H1 (cell line): ENCODE measurements at regions not wholly inside any gene's neighbourhood (a gene's known extent, or its start where the extent isn't known, plus 50 kb on each side); places are given as distances from the start of the nearest gene placed in this dataset.

ENCODE experiments used
- CTCF ChIA-PET: fragments of 300-600 bp; sonication (Branson Sonifier 250); formaldehyde crosslinking; loops from one replicate; lab custom pipeline; 2021; ENCODE audit not compliant: partially characterized antibody; lab: Charles Lee
- POLR2A ChIA-PET: fragments of 300-600 bp; sonication (Branson Sonifier 250); formaldehyde crosslinking; loops from one replicate; lab custom pipeline; 2021; ENCODE audit warnings: inconsistent platforms; ENCODE audit not compliant: partially characterized antibody; lab: Charles Lee
- DNase-seq, 2 experiments: peaks; one replicate each; pipeline versions ENCODE4 v3.0.0 to v3.0.0-alpha.2; 2010 to 2022; ENCODE audit warnings: low spot score in 2 of 2, low read depth in 1 of 2, mixed read lengths in 1 of 2
- FAIRE-seq: peaks from 2 replicates; lab custom pipeline; 2011; peaks lifted over from hg19 to GRCh38; lab: Jason Lieb, UNC
- H2AFZ ChIP-seq: 2 replicates; pipeline ENCODE4 v1.8.1; 2012; ENCODE audit warnings: low read length, inconsistent platforms
- H2AK5ac ChIP-seq: 2 replicates; pipeline ENCODE4 v1.6.1; 2013; ENCODE audit warnings: low read depth, low read length
- H2BK120ac ChIP-seq: replicated peaks from 2 replicates; pipeline ENCODE3; 2013; ENCODE audit warnings: low read depth, low read length, inconsistent platforms
- H2BK12ac ChIP-seq: 2 replicates; pipeline ENCODE4 v1.6.1; 2013; ENCODE audit warnings: low read depth, low read length
- H2BK15ac ChIP-seq: 2 replicates; pipeline ENCODE4 v1.6.1; 2013; ENCODE audit warnings: low read length
- H2BK20ac ChIP-seq: 2 replicates; pipeline ENCODE4 v1.6.1; 2013; ENCODE audit warnings: low read length
- H2BK5ac ChIP-seq: 2 replicates; pipeline ENCODE4 v1.6.1; 2013; ENCODE audit warnings: low read depth, low read length
- H3K14ac ChIP-seq: 2 replicates; pipeline ENCODE4 v1.6.1; 2013; ENCODE audit warnings: inconsistent platforms; ENCODE audit not compliant: insufficient read length
- H3K18ac ChIP-seq: 2 replicates; pipeline ENCODE4 v1.6.1; 2013; ENCODE audit warnings: low read length; ENCODE audit errors: extremely low read depth
- H3K23ac ChIP-seq: 2 replicates; pipeline ENCODE4 v1.6.1; 2013; ENCODE audit warnings: inconsistent platforms; ENCODE audit not compliant: insufficient read length
- H3K23me2 ChIP-seq: 2 replicates; pipeline ENCODE4 v1.6.1; 2013; ENCODE audit warnings: low read depth, low read length
- H3K27ac ChIP-seq: 2 replicates; pipeline ENCODE4 v1.6.1; 2011; ENCODE audit warnings: low read depth, low read length, inconsistent platforms
- H3K27me3 ChIP-seq, 4 experiments: replicated peaks in 1 of 4; 1 replicate in 1 of 4; 2 replicates in 3 of 4; pipeline versions ENCODE4 v1.6.1 to v1.8.1; 2011 to 2013; ENCODE audit warnings: low read length in 3 of 4, mild to moderate bottlenecking in 3 of 4, inconsistent platforms in 2 of 4, mixed read lengths in 2 of 4, moderate library complexity in 1 of 4; ENCODE audit not compliant: control insufficient read depth in 3 of 4, insufficient read depth in 3 of 4; ENCODE audit errors: extremely low read depth in 1 of 4
- H3K36me3 ChIP-seq, 4 experiments: 2 replicates each; pipeline versions ENCODE4 v1.6.1 to v1.8.1; 2011 to 2013; ENCODE audit warnings: mild to moderate bottlenecking in 4 of 4, low read length in 3 of 4, moderate library complexity in 2 of 4, control low read depth in 1 of 4, inconsistent platforms in 1 of 4; ENCODE audit not compliant: insufficient read depth in 4 of 4, control insufficient read depth in 2 of 4
- H3K4ac ChIP-seq: replicated peaks from 2 replicates; pipeline ENCODE3; 2013; ENCODE audit warnings: low read length, low read depth, mixed read lengths, inconsistent platforms; ENCODE audit not compliant: insufficient read length
- H3K4me1 ChIP-seq, 4 experiments: replicated peaks in 1 of 4; 1 replicate in 1 of 4; 2 replicates in 3 of 4; pipeline versions ENCODE4 v1.6.1 to v1.8.1; 2011 to 2013; ENCODE audit warnings: low read length in 3 of 4, inconsistent platforms in 2 of 4, mixed read lengths in 1 of 4; ENCODE audit not compliant: insufficient read depth in 4 of 4, control insufficient read depth in 3 of 4
- H3K4me2 ChIP-seq, 2 experiments: 2 replicates each; pipeline versions ENCODE4 v1.6.1 to v1.8.1; 2011 to 2013; ENCODE audit warnings: low read depth in 2 of 2, low read length in 2 of 2, control low read depth in 1 of 2, inconsistent platforms in 1 of 2, mild to moderate bottlenecking in 1 of 2; ENCODE audit not compliant: insufficient read depth in 1 of 2
- H3K4me3 ChIP-seq, 4 experiments: fragments of 200-600, 300-600 bp in 1 of 4; sonication (generic), shearing (Covaris generic), sonication (Bioruptor Twin) in 1 of 4; 2 replicates each; pipeline versions ENCODE4 v1.5.1 to v1.8.1; 2011 to 2016; ENCODE audit warnings: low read length in 4 of 4, low read depth in 3 of 4, control low read depth in 2 of 4, inconsistent platforms in 2 of 4, mild to moderate bottlenecking in 2 of 4, mixed read lengths in 1 of 4, moderate library complexity in 1 of 4; ENCODE audit not compliant: insufficient read depth in 2 of 4; ENCODE audit errors: extremely low read depth in 1 of 4
- H3K56ac ChIP-seq: replicated peaks from 2 replicates; pipeline ENCODE3; 2013; ENCODE audit warnings: low read depth, mild to moderate bottlenecking, mixed read lengths, low read length, inconsistent platforms; ENCODE audit not compliant: insufficient read length
- H3K79me1 ChIP-seq: 2 replicates; pipeline ENCODE4 v1.6.1; 2013; ENCODE audit warnings: low read depth, low read length, control low read depth
- H3K79me2 ChIP-seq, 2 experiments: 2 replicates each; pipeline versions ENCODE4 v1.6.1 to v1.8.1; 2012 to 2013; ENCODE audit warnings: low read length in 2 of 2, mild to moderate bottlenecking in 2 of 2, inconsistent platforms in 1 of 2; ENCODE audit not compliant: insufficient read depth in 2 of 2, control insufficient read depth in 1 of 2
- H3K9ac ChIP-seq, 4 experiments: replicated peaks in 1 of 4; 1 replicate in 1 of 4; 2 replicates in 3 of 4; pipeline versions ENCODE4 v1.6.1 to v1.8.1; 2011 to 2013; ENCODE audit warnings: low read depth in 3 of 4, low read length in 3 of 4, control low read depth in 2 of 4, mild to moderate bottlenecking in 2 of 4, moderate library complexity in 2 of 4, inconsistent platforms in 1 of 4; ENCODE audit errors: extremely low read depth in 1 of 4
- H3K9me3 ChIP-seq, 2 experiments: 2 replicates each; pipeline versions ENCODE4 v1.6.1 to v1.8.1; 2012 to 2013; ENCODE audit warnings: mild to moderate bottlenecking in 2 of 2, moderate library complexity in 2 of 2, control low read depth in 1 of 2, inconsistent platforms in 1 of 2, low read depth in 1 of 2, low read length in 1 of 2, mixed read lengths in 1 of 2; ENCODE audit not compliant: insufficient read depth in 2 of 2
- H4K20me1 ChIP-seq, 2 experiments: replicated peaks in 1 of 2; 2 replicates each; pipeline versions ENCODE3 to v1.8.1; 2011 to 2013; ENCODE audit warnings: inconsistent platforms in 2 of 2, low read length in 2 of 2, mild to moderate bottlenecking in 1 of 2; ENCODE audit not compliant: insufficient read depth in 2 of 2, control insufficient read depth in 1 of 2
- H4K5ac ChIP-seq: 2 replicates; pipeline ENCODE4 v1.6.1; 2013; ENCODE audit warnings: low read length, low read depth, mixed read lengths, inconsistent platforms; ENCODE audit not compliant: insufficient read length
- H4K8ac ChIP-seq: 2 replicates; pipeline ENCODE4 v1.8.0; 2013; ENCODE audit warnings: mild to moderate bottlenecking, moderate library complexity, low read length, inconsistent platforms; ENCODE audit not compliant: insufficient read depth; ENCODE audit errors: extremely low read depth
- H4K91ac ChIP-seq: replicated peaks from 2 replicates; pipeline ENCODE3; 2013; ENCODE audit warnings: low read length, mixed read lengths, inconsistent platforms; ENCODE audit not compliant: insufficient read length
- ASH2L ChIP-seq: fragments of 200-600, 300-600 bp; sonication (generic); IDR thresholded peaks from one replicate; pipeline ENCODE4 v1.7.1; 2017; ENCODE audit warnings: low read length
- EP300 ChIP-seq, 2 experiments: IDR thresholded peaks; 1 replicate in 1 of 2; 2 replicates in 1 of 2; pipeline ENCODE4 v1.6.1; 2011 to 2012; ENCODE audit warnings: low read depth in 2 of 2, low read length in 2 of 2, mild to moderate bottlenecking in 2 of 2, borderline replicate concordance in 1 of 2, inconsistent platforms in 1 of 2, moderate library complexity in 1 of 2
- HDAC2 ChIP-seq, 2 experiments: fragments of 300-600 bp in 1 of 2; sonication (generic) in 1 of 2; IDR thresholded peaks; 2 replicates each; pipeline ENCODE4 v1.6.1; 2011 to 2012; ENCODE audit warnings: low read depth in 2 of 2, low read length in 2 of 2, mild to moderate bottlenecking in 2 of 2, moderate library complexity in 2 of 2, borderline replicate concordance in 1 of 2, inconsistent platforms in 1 of 2
- POU5F1 ChIP-seq: IDR thresholded peaks from 2 replicates; pipeline ENCODE4 v1.6.1; 2011; ENCODE audit warnings: low read depth, mild to moderate bottlenecking, low read length, moderate library complexity
- SIX5 ChIP-seq: IDR thresholded peaks from 2 replicates; pipeline ENCODE4 v1.6.1; 2011; ENCODE audit warnings: mild to moderate bottlenecking, low read depth, low read length
- TBP ChIP-seq: IDR thresholded peaks from 2 replicates; pipeline ENCODE4 v1.6.1; 2011; ENCODE audit warnings: low read depth, low read length, improper control_type of control experiment
- WGBS, 2 experiments: shearing (Covaris generic) in 1 of 2; methylation state at CpG; one replicate each; pipeline versions ENCODE4 v1.1.6 to v1.1.7; 2013 to 2015; ENCODE audit warnings: low lambda C conversion rate in 2 of 2, mixed read lengths in 2 of 2, inconsistent platforms in 1 of 2, low coverage in 1 of 2, missing lambda C conversion rate in 1 of 2; ENCODE audit not compliant: insufficient replicate concordance in 2 of 2, insufficient coverage in 1 of 2, insufficient read length in 1 of 2; ENCODE audit errors: extremely low coverage in 1 of 2, missing lambda C conversion rate in 1 of 2; 5-methylcytosine and 5-hydroxymethylcytosine counted together

GRCh38 chr16:6300523-6300922 lies 1032.1 kb upstream of the RBFOX1 start:
- no peak for DNase-seq
- Histone ChIP-seq H3K14ac (no peak overlapping the region), H3K4ac (no peak overlapping the region), H3K79me1 (no peaks in the 10 kb centered on the region), H3K36me3 (no peaks in the 10 kb centered on the region; a peak in 2 of 8 replicates), H2BK15ac (no peak overlapping the region), H3K4me2 (no peak overlapping the region), H3K27ac (no peak overlapping the region), H3K9ac (no peak overlapping the region), H4K20me1 (no peaks in the 10 kb centered on the region), H3K9me3 (peaks cover 6 to 11% of the 10 kb centered on the region in 2 experiments), H2AK5ac (no peak overlapping the region), H3K23ac (no peak overlapping the region), H3K18ac (no peak overlapping the region), H3K56ac (no peak overlapping the region), H3K27me3 (no peaks in the 10 kb centered on the region), H3K23me2 (no peaks in the 10 kb centered on the region), H2BK20ac (no peak overlapping the region), H2BK12ac (no peak overlapping the region), H2BK120ac (no peak overlapping the region), H4K8ac (no peak overlapping the region), H2AFZ (no peak overlapping the region), H2BK5ac (no peak overlapping the region), H4K5ac (no peak overlapping the region), H3K79me2 (no peaks in the 10 kb centered on the region), H3K4me1 (peaks cover 0 to 13% (median 5%) of the 10 kb centered on the region in 4 experiments; a peak in 5 of 7 replicates), H4K91ac (no peak overlapping the region), H3K4me3 (no peak overlapping the region)
- POLR2A ChIA-PET = no interaction called here
- WGBS, 2 experiments = 94% methylated on average over 4 of the region's 4 CpGs; no CpG with 5 or more reads in 1 of the 2 experiments
- FAIRE-seq = no peak
- CTCF ChIA-PET = no interaction called here
- TF ChIP-seq SIX5 (no peak), POU5F1 (no peak), TBP (no peak), ASH2L (no peak), EP300 (IDR thresholded peaks at IDR 0.05; ENCODE audit: borderline replicate concordance in 1 of 2, low read depth in 2 of 2, low read length in 2 of 2) (no peak), HDAC2 (IDR thresholded peaks at IDR 0.05; ENCODE audit: borderline replicate concordance in 1 of 2, low read depth in 2 of 2, low read length in 2 of 2) (no peak)
